Gastroesophageal sphincter (tissue), 3 donors: ENCODE measurements at regions not wholly inside any gene's neighbourhood (a gene's known extent, or its start where the extent isn't known, plus 50 kb on each side); places are given as distances from the start of the nearest gene placed in this dataset.

Experiments used
- CTCF ChIP-seq, 4 experiments: fragments of 200-600 bp in 2 of 4; fragments of 450-650 bp in 2 of 4; sonication (generic) in 1 of 4; IDR thresholded peaks; one replicate each; pipeline ENCODE4 v1.5.1; 2017 to 2019; ENCODE audit warnings: antibody characterized with exemption in 4 of 4, mild to moderate bottlenecking in 2 of 4, moderate library complexity in 2 of 4
- EP300 ChIP-seq: sonication (generic); formaldehyde crosslinking; IDR thresholded peaks from one replicate; pipeline ENCODE4 v1.6.1; 2017; ENCODE audit warnings: antibody characterized with exemption, mild to moderate bottlenecking
- POLR2A ChIP-seq, 2 donors: fragments of 450-650 bp; IDR thresholded peaks; one replicate each; pipeline ENCODE4 v1.6.1; 2017; ENCODE audit warnings: antibody characterized with exemption in 2 of 2, mild to moderate bottlenecking in 2 of 2, moderate library complexity in 1 of 2
- POLR2AphosphoS5 ChIP-seq: sonication (generic); formaldehyde crosslinking; IDR thresholded peaks from one replicate; pipeline ENCODE4 v1.6.1; 2017; ENCODE audit warnings: antibody characterized with exemption

DNA sequence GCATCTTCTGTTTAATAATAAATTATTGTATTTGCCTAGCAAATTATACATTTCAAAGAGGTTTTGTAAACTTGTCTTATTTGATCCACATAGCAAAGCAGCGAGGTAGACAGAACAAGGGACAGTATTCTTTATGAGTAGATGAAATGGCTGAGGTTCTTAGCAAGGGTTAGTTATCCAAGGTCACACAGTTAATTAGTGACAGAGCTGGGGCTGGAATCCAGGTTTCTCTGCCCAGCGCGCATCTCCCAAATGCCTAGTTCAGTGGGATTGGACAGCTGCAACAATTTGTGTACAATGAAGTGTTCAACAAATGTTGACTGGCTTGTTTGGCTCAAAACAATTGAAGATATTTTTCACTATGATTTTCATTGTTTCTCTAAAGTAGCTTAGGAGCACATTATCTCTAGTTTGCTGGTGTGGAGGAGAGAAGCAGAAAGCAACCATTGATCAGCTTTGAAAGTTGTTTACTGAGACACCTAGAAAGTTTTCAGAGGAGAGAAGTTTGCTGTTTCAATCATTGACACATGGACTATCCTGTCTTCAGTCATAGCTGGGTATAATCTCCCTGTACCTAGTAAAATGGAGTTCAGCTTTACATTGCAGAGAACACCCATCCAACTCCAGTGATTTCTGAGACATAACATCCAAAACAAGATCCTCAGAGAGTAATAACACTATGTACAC is 270.6 kb downstream of the FAT3 start:
- TF ChIP-seq CTCF (IDR thresholded peaks at IDR 0.05) (no peak), POLR2A (IDR thresholded peaks at IDR 0.05) (no peak), POLR2AphosphoS5 (no peak), EP300 (no peak)
